ENCODE measurements at regions not wholly inside any gene's neighbourhood (a gene's known extent, or its start where the extent isn't known, plus 50 kb on each side); places are given as distances from the start of the nearest gene placed in this dataset.

DNA sequence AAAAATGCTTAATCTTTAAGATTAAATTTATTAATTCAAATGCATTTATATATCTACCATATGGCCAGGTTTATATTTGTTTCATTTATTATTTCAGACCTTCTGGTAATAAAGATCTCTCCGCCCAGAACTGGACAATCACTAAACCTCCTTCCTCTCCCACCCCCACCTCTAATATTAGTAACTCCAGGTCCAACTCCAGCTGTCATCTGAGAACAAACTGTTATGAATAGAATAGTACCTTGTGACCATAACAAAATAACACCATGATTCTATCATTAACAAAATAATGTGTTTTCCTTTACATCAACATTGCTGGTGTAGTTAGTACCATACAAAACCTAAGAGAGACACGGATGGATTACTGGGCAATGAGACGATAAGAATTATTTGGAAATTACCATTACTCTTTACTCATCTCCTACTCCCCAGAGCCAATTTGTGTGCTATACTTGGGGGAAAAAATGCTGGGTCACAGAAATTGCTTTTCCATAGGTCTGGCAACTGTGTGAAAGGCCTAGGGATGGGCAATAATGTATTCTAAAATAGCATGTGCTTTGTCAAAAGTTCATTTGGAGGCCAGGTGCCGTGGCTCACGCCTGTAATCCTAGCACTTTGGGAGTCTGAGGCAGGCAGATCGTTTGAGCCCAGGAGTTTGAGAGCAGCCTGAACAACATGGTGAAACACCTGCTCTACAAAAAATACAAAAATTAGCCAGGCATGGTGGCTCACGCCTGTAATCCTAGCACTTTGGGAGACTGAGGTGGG, 186.1 kb downstream of the ENC1 start:
- no peak overlapping the region for H3K4me3 Mint-ChIP-seq
- no peak for TF ChIP-seq EZH2phosphoT487 (IDR thresholded peaks at IDR 0.05)
- TF ChIP-seq, protein P1, sequence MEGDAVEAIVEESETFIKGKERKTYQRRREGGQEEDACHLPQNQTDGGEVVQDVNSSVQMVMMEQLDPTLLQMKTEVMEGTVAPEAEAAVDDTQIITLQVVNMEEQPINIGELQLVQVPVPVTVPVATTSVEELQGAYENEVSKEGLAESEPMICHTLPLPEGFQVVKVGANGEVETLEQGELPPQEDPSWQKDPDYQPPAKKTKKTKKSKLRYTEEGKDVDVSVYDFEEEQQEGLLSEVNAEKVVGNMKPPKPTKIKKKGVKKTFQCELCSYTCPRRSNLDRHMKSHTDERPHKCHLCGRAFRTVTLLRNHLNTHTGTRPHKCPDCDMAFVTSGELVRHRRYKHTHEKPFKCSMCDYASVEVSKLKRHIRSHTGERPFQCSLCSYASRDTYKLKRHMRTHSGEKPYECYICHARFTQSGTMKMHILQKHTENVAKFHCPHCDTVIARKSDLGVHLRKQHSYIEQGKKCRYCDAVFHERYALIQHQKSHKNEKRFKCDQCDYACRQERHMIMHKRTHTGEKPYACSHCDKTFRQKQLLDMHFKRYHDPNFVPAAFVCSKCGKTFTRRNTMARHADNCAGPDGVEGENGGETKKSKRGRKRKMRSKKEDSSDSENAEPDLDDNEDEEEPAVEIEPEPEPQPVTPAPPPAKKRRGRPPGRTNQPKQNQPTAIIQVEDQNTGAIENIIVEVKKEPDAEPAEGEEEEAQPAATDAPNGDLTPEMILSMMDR (IDR thresholded peaks at IDR 0.05): no peak
- TF ChIP-seq EZH2 (IDR thresholded peaks at IDR 0.05): no peak

DNA sequence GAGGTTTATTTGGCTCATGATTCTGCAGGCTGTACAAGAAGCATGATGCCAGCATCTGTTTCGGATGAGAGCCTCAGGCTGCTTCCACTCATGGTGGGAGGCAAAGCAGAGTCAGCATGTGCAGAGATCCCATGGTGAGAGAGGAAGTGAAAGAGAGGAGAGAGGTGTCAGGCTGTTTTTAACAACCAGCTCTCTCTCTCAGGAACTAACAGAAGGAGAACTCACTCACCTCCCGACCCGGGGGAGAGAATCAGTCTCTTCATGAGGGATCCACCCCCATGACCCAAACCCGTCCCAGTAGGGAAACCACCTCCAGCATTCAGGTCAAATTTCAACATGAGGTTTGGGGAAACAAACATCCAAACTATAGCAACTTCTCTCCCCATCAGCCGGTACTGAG, 187.7 kb downstream of the ENC1 start:
- Histone ChIP-seq H3K4me1 (peaks cover 11% of the 10 kb centered on the region), H3K27me3 (no peaks in the 10 kb centered on the region), H3F3A (ENCODE audit: low read depth) (no peaks in the 10 kb centered on the region), H4K20me1 (ENCODE audit: low read depth) (no peaks in the 10 kb centered on the region), H3K36me3 (no peaks in the 10 kb centered on the region), H3K27ac (no peak overlapping the region), H3K9me3 (ENCODE audit: low read depth) (no peaks in the 10 kb centered on the region), H3K4me2 (no peak overlapping the region), H3K9ac (no peak overlapping the region), H2AFZ (replicated peaks) (peak overlapping the region; percentile 7), H3K79me2 (ENCODE audit: low read depth) (no peaks in the 10 kb centered on the region), H3K4me3 (no peak overlapping the region)
- no peaks in the 10 kb centered on the region for H3K4me1 Mint-ChIP-seq
- H3K4me3 Mint-ChIP-seq: no peak overlapping the region
- no peak for TF ChIP-seq EZH2phosphoT487 (IDR thresholded peaks at IDR 0.05)
- TF ChIP-seq EZH2 (IDR thresholded peaks at IDR 0.05): no peak
- TF ChIP-seq, protein P1 (IDR thresholded peaks at IDR 0.05): no peak
- H3K9me3 Mint-ChIP-seq: peaks cover 7% of the 10 kb centered on the region
- H3K36me3 Mint-ChIP-seq: no peaks in the 10 kb centered on the region
- no peak overlapping the region for H3K27ac Mint-ChIP-seq
- DNase-seq (ENCODE audit: low spot score): no peak
- H3K27me3 Mint-ChIP-seq (ENCODE audit: insufficient read depth, low read depth): peaks cover under 1% of the 10 kb centered on the region

More for the DNA sequence above, 186.1 kb downstream of the ENC1 start:
- no peaks in the 10 kb centered on the region for H3K9me3 ChIP-seq (ENCODE audit: low read depth)
- no peak overlapping the region for H3K4me3 ChIP-seq
- no peak overlapping the region for H3K27ac Mint-ChIP-seq
- H4K20me1 ChIP-seq (ENCODE audit: low read depth): no peaks in the 10 kb centered on the region
- H3K9ac ChIP-seq: no peak overlapping the region
- H3K36me3 Mint-ChIP-seq: no peaks in the 10 kb centered on the region
- DNase-seq (ENCODE audit: low spot score): no peak
- peaks cover 7% of the 10 kb centered on the region for H3K9me3 Mint-ChIP-seq
- H3K27me3 ChIP-seq: no peaks in the 10 kb centered on the region
- H3K4me2 ChIP-seq: no peak overlapping the region
- no peaks in the 10 kb centered on the region for H3K79me2 ChIP-seq (ENCODE audit: low read depth)
- no peaks in the 10 kb centered on the region for H3F3A ChIP-seq (ENCODE audit: low read depth)
- no peaks in the 10 kb centered on the region for H3K27me3 Mint-ChIP-seq (ENCODE audit: insufficient read depth, low read depth)
- no peak overlapping the region for H2AFZ ChIP-seq (replicated peaks)
- peaks cover 11% of the 10 kb centered on the region for H3K4me1 ChIP-seq
- H3K27ac ChIP-seq: no peak overlapping the region
- no peaks in the 10 kb centered on the region for H3K4me1 Mint-ChIP-seq
- no peaks in the 10 kb centered on the region for H3K36me3 ChIP-seq

DNA sequence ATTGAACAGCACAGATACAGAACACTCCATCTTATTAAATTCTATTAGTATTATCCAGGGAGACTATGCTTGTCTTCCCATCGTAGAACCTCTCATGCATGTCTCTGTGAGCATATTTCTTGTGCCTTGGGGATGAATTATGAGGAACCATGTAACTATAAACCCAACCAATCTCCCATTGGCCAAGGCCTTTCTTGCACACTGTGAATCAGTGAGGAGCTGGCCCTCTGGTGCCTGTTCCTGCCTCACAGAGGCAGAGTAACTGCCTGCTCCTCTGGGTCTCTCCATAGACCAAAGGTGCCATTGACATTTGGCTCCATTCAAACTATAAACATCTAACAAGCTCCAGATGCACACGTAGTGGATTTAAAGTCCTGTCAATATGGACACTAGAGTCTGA, 190.4 kb downstream of the ENC1 start:
- no peaks in the 10 kb centered on the region for H3K4me1 Mint-ChIP-seq
- peaks cover 4% of the 10 kb centered on the region for H3K27me3 Mint-ChIP-seq (ENCODE audit: insufficient read depth, low read depth)
- no peak overlapping the region for H3K4me3 Mint-ChIP-seq
- Histone ChIP-seq H3K4me1 (peaks cover 11% of the 10 kb centered on the region), H4K20me1 (ENCODE audit: low read depth) (no peaks in the 10 kb centered on the region), H3K36me3 (no peaks in the 10 kb centered on the region), H3F3A (ENCODE audit: low read depth) (no peaks in the 10 kb centered on the region), H2AFZ (replicated peaks) (no peak overlapping the region), H3K79me2 (ENCODE audit: low read depth) (no peaks in the 10 kb centered on the region), H3K27ac (no peak overlapping the region), H3K4me3 (no peak overlapping the region), H3K9ac (no peak overlapping the region), H3K27me3 (no peaks in the 10 kb centered on the region), H3K9me3 (ENCODE audit: low read depth) (no peaks in the 10 kb centered on the region), H3K4me2 (no peak overlapping the region)
- H3K9me3 Mint-ChIP-seq: peaks cover 5% of the 10 kb centered on the region
- no peak for TF ChIP-seq EZH2 (IDR thresholded peaks at IDR 0.05)
- TF ChIP-seq, protein P1 (IDR thresholded peaks at IDR 0.05): no peak
- no peak for TF ChIP-seq EZH2phosphoT487 (IDR thresholded peaks at IDR 0.05)
- H3K36me3 Mint-ChIP-seq: no peaks in the 10 kb centered on the region
- H3K27ac Mint-ChIP-seq: no peak overlapping the region
- DNase-seq (ENCODE audit: low spot score): no peak
